ENCODE measurements at regions not wholly inside any gene's neighbourhood (a gene's known extent, or its start where the extent isn't known, plus 50 kb on each side); places are given as distances from the start of the nearest gene placed in this dataset.

DNA sequence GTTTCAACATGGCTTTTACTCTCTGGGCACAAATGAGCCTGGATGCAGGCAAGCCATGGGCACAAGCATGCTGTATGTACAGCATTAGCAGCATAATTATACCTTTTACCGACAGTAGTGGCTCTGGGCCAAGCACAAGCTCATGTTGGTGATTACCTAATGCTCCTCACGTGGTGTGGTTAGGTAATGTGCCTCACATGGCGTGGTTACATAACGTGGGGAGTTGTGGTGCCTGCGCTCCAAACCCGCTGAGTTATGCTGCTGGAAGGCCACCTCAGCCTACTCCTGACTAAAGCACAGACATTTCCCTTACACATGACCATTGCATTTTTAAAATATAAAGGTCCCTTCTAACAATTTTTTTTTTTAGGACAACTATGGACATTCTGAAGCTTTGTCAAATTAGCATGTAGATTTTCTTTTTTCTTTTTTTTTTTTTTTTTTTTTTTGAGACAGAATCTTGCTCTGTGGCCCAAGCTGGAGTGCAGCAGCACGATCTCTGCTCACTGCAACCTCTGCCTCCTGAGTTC lies 794.0 kb downstream of the EFNA5 start:
- DNase-seq (ENCODE audit: extremely low read depth in 1 of 11, low read depth in 9 of 11, low spot score in 4 of 11): peak in 1 of 11 donors; percentile 2

DNA sequence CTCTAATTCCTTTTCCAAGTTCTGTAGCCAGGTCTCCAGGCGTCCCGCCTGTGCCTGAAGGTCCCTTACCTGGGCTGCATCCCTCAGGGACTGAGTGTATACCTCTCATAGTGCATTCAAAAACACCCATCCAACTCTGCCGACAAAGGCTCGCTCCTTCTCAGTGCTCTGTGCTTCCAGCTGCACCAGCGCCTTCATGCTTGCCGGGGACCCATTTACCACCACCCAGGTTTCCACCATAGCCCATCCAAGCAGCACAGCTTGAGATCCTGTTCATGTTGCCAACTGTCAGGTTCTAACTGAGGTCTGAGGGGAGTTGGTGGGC lies 794.5 kb downstream of the EFNA5 start:
- DNase-seq (ENCODE audit: extremely low read depth in 1 of 11, low read depth in 9 of 11, low spot score in 4 of 11): no peak

DNA sequence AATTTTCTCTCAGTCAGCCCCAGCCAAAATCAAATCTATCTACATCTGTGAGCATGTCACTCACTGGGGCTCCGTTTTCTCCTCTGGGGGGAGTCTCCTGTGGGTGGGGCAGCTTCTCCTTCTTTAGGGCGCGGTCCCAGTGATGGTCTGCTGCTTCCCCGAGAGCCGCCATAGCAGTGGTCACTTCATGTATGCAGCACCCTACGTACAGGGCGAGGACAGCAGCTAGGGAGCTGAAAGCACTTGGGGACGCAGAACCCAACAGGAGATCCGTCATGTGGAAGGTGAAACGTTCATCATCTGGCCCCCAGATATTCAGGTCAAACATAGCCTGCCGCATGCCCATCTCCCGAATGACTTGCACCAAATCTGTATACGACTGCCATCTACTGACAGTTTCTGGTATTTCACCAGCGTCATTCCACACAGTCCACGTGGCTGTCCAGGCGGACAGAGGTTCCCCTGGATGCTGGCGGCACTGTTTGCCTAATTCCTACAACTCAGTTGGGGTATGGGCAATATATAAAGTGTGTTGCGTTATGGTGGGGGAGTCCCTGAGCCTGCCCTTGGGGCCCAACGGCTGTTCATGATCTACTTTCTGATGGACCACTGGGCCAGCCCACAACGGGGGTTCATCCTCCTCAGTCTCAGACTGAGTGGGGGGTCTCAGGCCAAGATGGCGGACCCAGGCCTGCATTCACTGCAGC lies 795.0 kb downstream of the EFNA5 start:
- DNase-seq (ENCODE audit: extremely low read depth in 1 of 11, low read depth in 9 of 11, low spot score in 4 of 11): no peak

DNA sequence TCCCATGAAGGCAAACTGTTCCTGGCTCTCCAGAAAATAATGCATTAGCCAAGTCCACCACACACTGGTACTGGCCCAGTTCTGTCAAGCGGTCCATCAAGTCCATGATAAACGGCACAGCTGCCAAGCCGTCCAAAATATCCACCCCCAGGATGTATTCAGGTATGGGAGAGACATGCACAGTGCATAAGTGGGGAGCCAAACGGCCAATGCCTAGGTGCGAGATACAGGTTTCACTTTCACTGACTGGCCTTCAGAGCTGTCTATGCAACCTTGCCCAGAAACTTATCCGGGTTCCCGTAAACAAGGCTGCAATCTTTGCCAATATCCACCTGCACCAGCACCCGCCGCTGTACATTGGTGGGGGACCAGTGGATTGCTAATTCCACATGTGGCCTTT lies 795.8 kb downstream of the EFNA5 start:
- no peak for DNase-seq (ENCODE audit: extremely low read depth in 1 of 11, low read depth in 9 of 11, low spot score in 4 of 11)

DNA sequence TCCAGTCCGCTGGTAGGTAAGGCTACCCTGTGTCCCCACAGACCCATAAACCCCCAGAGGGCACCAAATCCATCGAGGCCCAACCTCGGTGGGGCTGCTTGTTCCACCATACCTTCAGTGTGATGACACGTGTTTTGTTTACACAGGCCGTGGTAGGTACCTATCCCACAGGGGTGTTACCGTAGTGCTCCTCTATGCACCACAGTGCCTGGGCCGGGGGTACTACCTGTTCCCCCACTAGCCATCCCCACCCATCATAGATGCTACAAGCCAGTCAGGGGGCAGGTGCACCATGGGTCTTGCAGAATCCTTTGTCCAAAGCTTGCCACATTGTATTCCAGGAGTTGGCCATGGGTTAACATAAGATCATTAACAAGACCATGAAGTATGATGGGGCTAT lies 796.2 kb downstream of the EFNA5 start:
- DNase-seq (ENCODE audit: extremely low read depth in 1 of 11, low read depth in 9 of 11, low spot score in 4 of 11): no peak

DNA sequence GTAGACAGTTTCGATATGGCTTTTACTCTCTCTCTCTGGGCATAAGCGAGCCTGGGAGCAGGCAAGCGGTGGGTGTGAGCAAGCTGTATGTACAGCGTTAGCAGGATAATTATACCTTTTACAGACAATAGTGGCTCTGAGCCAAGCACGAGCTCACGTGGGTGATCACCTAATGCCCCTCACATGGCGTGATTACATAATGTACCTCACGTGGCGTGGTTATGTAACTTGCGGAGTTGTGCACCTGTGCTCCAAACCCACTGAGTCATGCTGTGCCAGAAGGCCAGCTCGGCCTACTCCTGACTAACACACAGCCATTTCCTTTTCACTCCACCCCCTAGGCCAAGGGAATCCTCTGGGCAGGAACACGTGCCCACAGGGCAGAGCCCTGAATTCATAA lies 797.2 kb downstream of the EFNA5 start:
- no peak for DNase-seq (ENCODE audit: extremely low read depth in 1 of 11, low read depth in 9 of 11, low spot score in 4 of 11)

DNA sequence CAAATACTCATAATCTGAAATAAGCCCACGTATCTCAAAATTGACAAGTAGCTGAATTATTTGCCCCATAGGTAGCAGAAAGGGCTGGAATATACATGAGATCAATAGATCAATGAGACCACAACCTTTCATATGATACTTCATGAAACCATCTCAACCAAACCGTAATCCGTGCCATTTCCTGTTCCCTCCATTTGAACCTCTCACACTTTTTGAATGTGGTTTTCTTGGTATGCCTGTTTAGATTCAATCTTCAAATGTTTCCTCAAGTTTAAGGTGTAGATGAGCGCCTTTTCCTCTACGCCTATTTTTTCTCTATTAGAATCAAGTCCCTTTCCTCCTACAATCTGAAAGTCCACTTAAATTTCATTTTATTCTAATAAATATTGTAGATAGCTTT lies 805.5 kb downstream of the EFNA5 start:
- no peak for DNase-seq (ENCODE audit: extremely low read depth in 1 of 11, low read depth in 9 of 11, low spot score in 4 of 11)

DNA sequence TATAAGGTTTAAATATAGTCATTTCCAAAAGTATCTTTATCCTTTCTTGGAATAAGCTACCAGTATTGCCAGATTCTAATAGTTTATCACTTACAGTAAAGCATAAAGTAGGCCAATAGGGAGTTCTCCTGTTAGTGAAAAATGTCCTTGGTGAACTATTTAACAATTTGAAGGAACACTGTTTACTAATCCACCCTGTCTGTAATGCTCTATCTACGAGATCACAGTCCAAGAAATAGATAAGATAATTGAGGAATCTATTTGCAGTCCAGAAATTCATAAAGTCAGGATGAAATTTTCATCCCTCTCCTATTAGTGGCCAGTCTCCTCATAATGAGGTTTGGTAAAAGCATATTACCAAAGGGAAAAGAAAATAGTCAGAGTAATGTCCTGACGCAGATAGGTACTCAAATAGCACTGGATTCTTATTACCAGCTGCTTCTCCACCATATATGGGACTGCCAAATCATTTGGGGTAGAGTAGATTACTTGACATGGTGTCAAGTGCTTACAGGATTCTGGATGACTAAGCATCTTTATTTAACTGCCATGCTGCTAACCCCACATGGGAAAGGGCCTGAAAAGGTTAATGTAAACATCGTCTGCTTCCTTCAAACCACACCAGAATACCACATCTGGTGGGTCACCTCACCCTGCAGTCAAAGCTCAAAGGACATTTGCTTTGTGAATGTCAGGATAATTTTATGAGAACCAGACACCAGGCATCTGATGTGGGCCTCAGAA lies 808.1 kb downstream of the EFNA5 start:
- DNase-seq (ENCODE audit: extremely low read depth in 1 of 11, low read depth in 9 of 11, low spot score in 4 of 11): no peak

DNA sequence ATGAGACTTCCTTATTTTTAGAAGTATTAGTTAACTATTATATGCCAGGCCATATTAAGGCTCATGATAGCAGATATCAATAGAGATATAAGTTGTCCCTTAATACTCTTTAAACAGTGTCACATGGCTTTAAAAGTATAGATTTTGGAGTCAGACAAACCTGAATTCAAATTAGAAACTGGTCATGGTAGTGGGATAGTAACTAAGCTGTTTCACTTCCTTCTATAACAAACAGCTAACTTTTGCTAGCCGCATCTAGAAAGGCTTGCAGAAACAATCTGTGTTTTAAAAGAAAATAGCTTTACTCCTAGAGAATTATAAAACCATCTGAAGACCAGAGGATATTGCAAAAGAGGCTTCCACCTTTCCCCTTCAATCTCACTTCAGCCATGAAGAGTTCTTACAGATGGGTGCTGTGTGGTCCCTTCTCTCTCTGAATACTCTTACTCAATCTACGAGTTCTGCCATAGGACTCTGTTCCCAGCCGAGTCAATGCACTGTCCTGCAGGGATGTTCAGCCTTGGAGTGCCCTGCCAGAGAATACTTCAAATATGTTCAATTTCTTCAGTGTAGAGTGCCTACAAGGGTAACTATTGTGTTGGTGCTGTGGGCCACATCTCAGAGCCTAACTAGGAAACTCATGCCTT lies 810.2 kb downstream of the EFNA5 start:
- DNase-seq (ENCODE audit: extremely low read depth in 1 of 11, low read depth in 9 of 11, low spot score in 4 of 11): no peak

DNA sequence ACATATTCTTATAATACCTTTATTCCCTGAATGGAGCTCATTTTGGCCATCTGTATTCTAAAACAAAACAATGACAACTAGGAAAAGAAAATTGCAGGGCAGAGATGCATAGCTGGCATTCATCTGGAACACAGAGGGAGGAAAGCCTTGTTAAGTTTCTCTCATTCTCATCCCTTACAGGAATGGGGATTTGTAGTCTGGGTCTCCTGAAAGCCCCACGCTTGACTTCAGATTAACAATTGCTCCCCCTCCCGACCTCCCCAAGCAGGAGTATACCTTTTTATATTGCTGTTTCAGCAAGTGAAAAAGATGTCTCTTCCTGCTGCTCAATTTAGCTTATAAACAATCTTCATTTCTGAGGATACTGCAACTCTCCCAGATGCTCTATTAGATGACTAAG lies 812.1 kb downstream of the EFNA5 start:
- DNase-seq (ENCODE audit: extremely low read depth in 1 of 11, low read depth in 9 of 11, low spot score in 4 of 11): no peak

DNA sequence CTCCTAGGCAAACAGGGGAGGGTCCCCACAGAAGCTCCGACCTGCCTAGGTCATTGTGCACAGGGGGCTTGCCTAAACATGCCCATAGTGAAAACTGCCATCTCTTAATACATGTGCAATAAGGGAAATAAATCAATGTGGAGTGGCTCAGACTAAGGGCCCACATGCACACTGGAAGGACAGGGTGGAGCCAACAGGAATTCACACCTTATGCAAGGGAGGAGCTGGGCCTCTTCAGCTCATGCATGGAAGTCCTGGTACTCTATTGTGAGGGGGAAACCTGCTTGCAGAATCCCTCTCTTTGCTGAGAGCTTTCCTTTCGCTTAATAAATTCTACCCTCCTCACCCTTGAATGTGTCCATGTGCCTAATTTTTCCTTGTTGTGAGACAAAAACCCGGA lies 815.8 kb downstream of the EFNA5 start:
- no peak for DNase-seq (ENCODE audit: extremely low read depth in 1 of 11, low read depth in 9 of 11, low spot score in 4 of 11)

DNA sequence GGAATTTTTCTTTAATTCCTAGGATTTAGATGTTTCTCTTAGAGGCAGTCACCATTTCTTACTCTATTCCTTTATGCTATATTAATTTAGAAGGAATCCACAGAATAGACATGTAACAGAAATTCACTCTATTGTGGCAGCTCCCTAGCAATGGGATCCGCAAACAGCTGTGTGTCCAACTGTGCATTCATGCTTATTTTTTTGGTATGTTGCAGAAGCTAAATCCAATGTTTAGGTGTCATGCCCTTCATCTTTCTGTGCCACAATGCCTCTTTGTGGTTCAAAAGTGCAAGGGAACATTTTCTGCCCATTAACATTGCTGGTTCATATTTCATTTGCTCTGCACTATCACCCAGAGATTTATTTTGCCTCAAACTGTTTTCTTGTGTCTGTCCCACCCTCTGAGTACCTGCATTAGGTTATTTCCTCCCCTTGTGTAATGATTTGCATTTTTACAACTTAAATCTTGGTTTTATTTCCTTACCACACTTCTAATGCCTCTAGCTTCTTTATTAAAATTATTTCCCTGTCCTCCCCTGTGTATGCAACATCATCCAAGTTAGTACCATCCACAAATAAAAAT lies 816.5 kb downstream of the EFNA5 start:
- no peak for DNase-seq (ENCODE audit: extremely low read depth in 1 of 11, low read depth in 9 of 11, low spot score in 4 of 11)

DNA sequence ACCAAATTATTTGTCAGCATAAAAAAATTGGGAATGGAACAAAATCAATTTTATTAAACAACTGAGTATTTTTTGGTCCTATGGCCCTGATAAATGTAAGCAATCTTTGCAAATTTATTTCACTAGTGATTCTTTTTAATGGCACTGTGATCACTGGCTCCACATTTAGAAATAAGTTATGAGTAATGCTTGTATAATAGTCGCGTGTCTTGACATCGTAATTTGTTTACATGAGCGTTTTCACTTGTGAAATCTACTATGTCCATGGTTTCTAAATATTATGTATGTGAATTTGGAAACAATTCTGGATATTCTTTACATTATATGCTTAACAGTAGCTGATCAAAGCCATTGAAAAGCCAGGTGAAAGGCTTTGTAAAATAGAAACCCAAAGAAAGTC lies 817.5 kb downstream of the EFNA5 start:
- DNase-seq (ENCODE audit: extremely low read depth in 1 of 11, low read depth in 9 of 11, low spot score in 4 of 11): no peak

DNA sequence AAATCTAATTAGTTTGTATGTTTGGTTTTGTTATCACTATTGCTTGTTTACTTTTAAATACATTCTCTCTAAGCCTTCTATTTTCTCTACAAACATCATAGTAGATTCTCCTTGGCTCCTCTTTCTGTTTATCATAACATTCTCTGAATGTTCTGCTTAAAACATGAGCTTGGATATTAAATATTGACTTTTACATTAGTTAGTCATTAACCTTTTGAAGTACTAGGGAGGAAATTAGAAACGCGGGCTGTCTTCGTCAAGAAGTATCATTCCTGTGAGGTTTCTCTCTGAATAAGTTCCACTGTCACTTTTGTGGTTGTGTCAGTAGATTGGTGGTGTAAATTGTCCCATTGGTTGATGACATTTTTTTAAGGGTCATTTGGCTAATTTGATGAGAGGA lies 821.5 kb downstream of the EFNA5 start:
- DNase-seq (ENCODE audit: extremely low read depth in 1 of 11, low read depth in 9 of 11, low spot score in 4 of 11): peak in 1 of 11 donors; percentile 8

DNA sequence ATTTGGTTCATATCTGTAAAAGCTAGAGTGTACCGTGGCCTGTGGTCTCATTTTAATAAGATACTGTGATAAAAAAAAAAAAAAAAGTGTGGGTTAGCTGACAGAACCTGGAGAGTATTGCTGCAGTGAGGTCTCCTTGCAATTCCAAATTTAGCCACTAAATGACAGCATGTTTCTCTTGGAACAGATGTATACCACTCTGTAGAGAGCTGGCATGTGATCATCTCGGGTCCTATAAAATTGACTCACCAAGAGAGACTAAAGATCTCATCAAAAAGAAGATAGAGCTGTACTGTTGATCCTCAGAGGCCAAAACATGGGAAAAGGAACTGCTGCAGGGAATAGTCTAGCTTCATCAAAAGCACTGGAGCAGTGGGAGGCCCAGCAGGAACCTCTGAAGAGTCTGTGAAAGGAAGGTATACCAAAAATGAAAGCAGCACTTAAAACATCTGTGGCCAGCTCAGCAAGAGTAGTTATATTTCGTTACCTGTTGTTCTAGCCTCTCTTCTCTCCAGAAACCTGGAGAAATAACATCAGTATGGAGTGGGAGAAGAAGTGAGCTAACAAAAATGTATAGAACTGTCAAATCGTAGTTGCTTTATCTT lies 826.8 kb downstream of the EFNA5 start:
- no peak for DNase-seq (ENCODE audit: extremely low read depth in 1 of 11, low read depth in 9 of 11, low spot score in 4 of 11)

DNA sequence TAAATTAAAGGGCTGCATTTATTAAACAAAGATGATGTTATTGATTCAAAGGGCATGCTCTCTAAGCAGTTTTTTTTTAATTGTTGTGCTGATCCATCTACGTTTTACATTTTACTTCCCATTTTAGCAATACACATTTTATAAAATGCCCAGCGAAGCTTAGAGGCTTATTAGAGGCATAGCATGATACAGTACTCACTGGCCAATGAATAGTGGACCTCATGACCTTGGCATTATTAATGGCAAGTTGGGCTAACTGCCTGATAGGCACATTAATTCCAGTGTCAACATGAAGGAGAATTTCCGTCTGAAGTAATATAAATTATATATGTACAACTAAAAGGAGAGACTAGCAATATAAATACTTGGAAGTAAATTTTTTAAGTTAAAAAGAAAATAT lies 837.2 kb downstream of the EFNA5 start:
- no peak for DNase-seq (ENCODE audit: extremely low read depth in 1 of 11, low read depth in 9 of 11, low spot score in 4 of 11)

DNA sequence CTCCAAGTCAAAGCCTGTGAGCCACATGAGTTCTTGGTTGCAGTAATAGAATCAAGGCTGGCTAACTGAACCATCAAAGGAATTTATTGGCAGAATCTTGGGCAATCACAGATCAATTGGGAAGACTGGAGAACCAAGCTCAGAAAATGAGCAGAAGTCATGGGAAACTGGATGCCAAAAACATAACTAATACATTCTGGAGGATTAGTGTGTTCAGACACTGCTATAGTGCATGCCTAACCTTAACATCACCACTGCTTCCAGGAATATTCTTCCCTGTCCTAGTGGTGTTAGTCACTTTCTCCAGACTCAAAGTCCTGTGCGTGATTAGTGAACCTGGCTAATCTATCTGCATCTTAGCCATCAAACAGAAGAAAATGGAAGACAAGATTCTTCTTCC lies 843.7 kb downstream of the EFNA5 start:
- DNase-seq (ENCODE audit: extremely low read depth in 1 of 11, low read depth in 9 of 11, low spot score in 4 of 11): no peak

DNA sequence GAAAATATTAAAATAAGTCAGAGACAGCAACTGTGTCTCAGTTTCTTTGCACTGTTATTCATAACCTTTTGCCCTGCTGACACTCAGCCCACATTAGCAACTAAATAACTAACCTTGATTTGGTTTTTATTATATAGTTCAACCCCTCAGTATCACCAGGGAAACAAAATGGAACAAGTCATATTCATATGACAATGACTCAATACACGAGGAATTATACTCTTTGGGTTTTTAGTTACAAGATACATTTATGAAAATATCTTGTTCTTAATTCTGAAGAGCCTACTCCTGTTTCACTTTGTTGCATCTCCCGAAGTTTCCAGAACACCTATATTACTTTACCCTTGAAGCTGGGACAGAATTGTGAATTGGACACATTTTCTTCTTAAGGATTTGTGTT lies 845.4 kb downstream of the EFNA5 start:
- no peak for DNase-seq (ENCODE audit: extremely low read depth in 1 of 11, low read depth in 9 of 11, low spot score in 4 of 11)

DNA sequence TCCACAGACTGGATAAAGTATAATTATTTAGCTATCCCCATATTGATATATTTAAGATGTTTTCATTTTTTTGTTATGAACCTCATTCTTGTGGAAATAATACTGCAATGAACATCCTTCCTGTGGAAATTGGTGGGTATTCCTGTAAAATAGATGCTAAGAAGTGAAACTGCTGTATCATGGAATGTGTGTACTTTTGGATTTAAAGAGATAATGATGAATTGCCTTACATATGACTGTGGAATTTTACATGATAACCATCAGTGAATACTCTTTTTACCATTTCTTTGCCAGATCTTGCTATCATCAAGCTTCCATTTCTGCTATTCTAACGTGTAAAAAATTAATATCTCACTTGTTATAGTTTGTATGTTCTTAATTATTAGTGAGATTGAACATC lies 847.9 kb downstream of the EFNA5 start:
- DNase-seq (ENCODE audit: extremely low read depth in 1 of 11, low read depth in 9 of 11, low spot score in 4 of 11): no peak

DNA sequence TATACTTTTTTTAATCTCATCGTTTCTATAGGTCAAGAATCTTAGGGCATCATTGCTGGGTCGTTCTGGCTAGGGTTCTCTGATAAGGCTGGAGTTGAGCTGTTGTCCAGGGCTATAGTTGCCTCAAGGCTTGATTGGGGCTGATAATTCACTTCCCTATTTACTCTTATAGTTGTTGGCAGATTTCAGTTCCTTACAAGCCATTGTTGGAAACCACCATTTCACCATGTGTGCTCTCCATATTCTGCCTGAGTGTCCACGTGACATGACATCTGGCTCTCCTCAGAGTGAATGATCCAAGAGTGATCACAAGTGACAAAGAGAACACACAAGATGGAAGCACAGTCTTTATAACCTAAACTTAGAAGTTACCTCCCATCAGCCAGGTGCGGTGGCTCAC lies 852.2 kb downstream of the EFNA5 start:
- no peak for DNase-seq (ENCODE audit: extremely low read depth in 1 of 11, low read depth in 9 of 11, low spot score in 4 of 11)
